Mesothelial cell of epicardium (in vitro differentiated cells): ENCODE measurements at regions not wholly inside any gene's neighbourhood (a gene's known extent, or its start where the extent isn't known, plus 50 kb on each side); places are given as distances from the start of the nearest gene placed in this dataset.

Experiments used
- DNase-seq, 2 experiments: peaks; one replicate each; pipeline ENCODE4 v3.0.0; 2021; ENCODE audit warnings: low spot score in 2 of 2; ENCODE audit not compliant: unreplicated experiment in 2 of 2
- H3K27ac Mint-ChIP-seq: 2 replicates; pipeline ENCODE4 v1.8.0; 2021; ENCODE audit warnings: mixed read lengths
- H3K27me3 Mint-ChIP-seq: 2 replicates; pipeline ENCODE4 v1.8.0; 2021; ENCODE audit warnings: low read depth, mixed read lengths
- H3K36me3 Mint-ChIP-seq: 2 replicates; pipeline ENCODE4 v1.8.0; 2021; ENCODE audit warnings: mixed read lengths
- H3K4me1 Mint-ChIP-seq: 2 replicates; pipeline ENCODE4 v1.8.0; 2021; ENCODE audit warnings: mixed read lengths
- H3K4me3 Mint-ChIP-seq: 2 replicates; pipeline ENCODE4 v1.8.0; 2021; ENCODE audit warnings: mild to moderate bottlenecking, moderate library complexity, mixed read lengths
- H3K9me3 Mint-ChIP-seq: 2 replicates; pipeline ENCODE4 v1.8.0; 2021; ENCODE audit warnings: mixed read lengths
- CTCF ChIP-seq: fragments of 200-600 bp; sonication (generic); IDR thresholded peaks from one replicate; pipeline ENCODE4 v1.5.0; 2021; ENCODE audit warnings: antibody characterized with exemption; ENCODE audit not compliant: unreplicated experiment

- Mint-ChIP-seq H3K36me3 (no peaks in the 10 kb centered on the region), H3K9me3 (no peaks in the 10 kb centered on the region), H3K4me1 (peaks cover 21% of the 10 kb centered on the region), H3K27ac (peak overlapping the region; percentile 88), H3K4me3 (peak overlapping the region; percentile 50), H3K27me3 (no peaks in the 10 kb centered on the region)
- no peak for TF ChIP-seq CTCF
- DNase-seq, result no peak
Observed at GRCh38 chr13:50386541-50387050, 371.4 kb downstream of the KCNRG start.

- no peaks in the 10 kb centered on the region for H3K36me3 Mint-ChIP-seq
- no peaks in the 10 kb centered on the region for H3K27me3 Mint-ChIP-seq
- peak overlapping the region; percentile 50 for H3K4me3 Mint-ChIP-seq
- TF ChIP-seq CTCF, result no peak
- peak overlapping the region; percentile 88 for H3K27ac Mint-ChIP-seq
- no peaks in the 10 kb centered on the region for H3K9me3 Mint-ChIP-seq
- H3K4me1 Mint-ChIP-seq, result peaks cover 21% of the 10 kb centered on the region
- no peak for DNase-seq
Observed at GRCh38 chr13:50387051-50387581, 371.9 kb downstream of the KCNRG start.

- Mint-ChIP-seq H3K27me3 (no peaks in the 10 kb centered on the region), H3K4me3 (no peak overlapping the region), H3K9me3 (no peaks in the 10 kb centered on the region), H3K36me3 (no peaks in the 10 kb centered on the region), H3K27ac (no peak overlapping the region), H3K4me1 (peaks cover 22% of the 10 kb centered on the region)
- no peak for DNase-seq
- TF ChIP-seq CTCF, result no peak
Observed at GRCh38 chr13:50388481-50388880, 373.2 kb downstream of the KCNRG start.

- no peaks in the 10 kb centered on the region for H3K36me3 Mint-ChIP-seq
- DNase-seq, result no peak
- no peak overlapping the region for H3K27ac Mint-ChIP-seq
- H3K4me1 Mint-ChIP-seq, result peaks cover 26% of the 10 kb centered on the region
- no peak for TF ChIP-seq CTCF
- H3K4me3 Mint-ChIP-seq, result no peak overlapping the region
- no peaks in the 10 kb centered on the region for H3K9me3 Mint-ChIP-seq
- no peaks in the 10 kb centered on the region for H3K27me3 Mint-ChIP-seq
Observed at GRCh38 chr13:50389726-50390125, 374.5 kb downstream of the KCNRG start.

GRCh38 chr13:50390503-50391248 lies 375.4 kb downstream of the KCNRG start:
- H3K4me1 Mint-ChIP-seq, result peaks cover 21% of the 10 kb centered on the region

More at GRCh38 chr13:50390503-50391248, 375.4 kb downstream of the KCNRG start:
- Mint-ChIP-seq H3K36me3 (no peaks in the 10 kb centered on the region), H3K27ac (no peak overlapping the region), H3K9me3 (no peaks in the 10 kb centered on the region), H3K27me3 (no peaks in the 10 kb centered on the region), H3K4me3 (no peak overlapping the region)
- TF ChIP-seq CTCF, result no peak
- no peak for DNase-seq
